NCI-H1092 (cell line): ENCODE measurements at regions not wholly inside any gene's neighbourhood (a gene's known extent, or its start where the extent isn't known, plus 50 kb on each side); places are given as distances from the start of the nearest gene placed in this dataset.
A peak's percentile ranks its signal among the peaks of the same experiment; 100 is the strongest.

Experiments
- DNase-seq: peaks from one replicate; lab custom pipeline; 2025; lab: John Stamatoyannopoulos, UW

DNA sequence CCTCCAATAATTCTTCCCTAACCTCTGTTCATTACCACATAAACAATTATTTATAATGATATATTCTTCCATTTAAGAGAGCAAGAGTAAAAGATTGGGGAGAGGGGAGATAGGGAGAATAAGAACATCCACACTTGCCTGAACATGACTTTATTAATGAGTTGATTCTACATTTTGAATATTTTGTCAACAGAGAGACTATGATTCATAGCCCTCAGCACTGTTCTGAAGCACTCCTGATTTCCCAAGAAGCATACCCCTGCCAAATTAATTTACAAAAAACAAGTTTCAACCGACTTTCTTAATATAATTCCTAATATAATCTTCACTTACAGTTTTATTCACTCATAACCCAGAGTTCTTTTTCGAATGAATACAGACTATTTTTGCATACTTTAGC, 828.8 kb downstream of the ROBO2 start:
- no peak for DNase-seq

DNA sequence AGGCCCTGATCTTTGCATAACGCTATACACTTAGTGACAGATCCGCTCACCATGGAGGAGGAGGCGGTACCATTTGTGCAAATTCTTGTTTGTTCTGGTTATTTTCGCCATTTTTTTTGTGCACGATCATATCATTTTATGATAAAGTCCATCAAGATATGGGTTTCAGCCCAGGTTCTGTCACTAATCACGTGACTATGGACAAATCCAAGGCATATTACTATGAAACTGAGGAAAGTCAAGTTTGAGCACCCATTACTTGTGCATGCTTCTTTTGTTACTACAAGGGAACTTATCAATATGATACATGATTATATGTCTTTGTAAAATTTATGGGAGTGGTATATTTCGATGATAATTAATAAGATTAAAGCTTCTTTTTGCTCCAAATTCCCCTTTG, 829.5 kb downstream of the ROBO2 start:
- DNase-seq: no peak

DNA sequence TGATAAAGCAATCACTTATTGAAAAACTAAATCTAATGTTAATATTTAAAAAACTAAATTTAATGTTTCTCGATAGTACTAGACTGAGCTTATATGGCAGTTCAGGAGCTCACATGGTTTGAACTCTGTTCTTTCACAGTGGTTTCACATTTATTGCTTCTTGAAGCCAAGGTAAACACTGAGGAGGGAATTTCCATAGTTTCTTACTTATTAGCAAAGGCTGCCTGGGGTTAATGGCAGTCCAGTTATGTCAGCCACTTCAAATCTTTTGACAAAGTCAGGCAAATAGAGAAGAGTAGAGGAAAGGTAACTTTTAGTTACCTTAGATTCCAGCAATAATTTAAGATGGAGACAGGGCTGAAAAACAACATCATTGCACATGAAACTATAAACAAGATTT, 831.5 kb downstream of the ROBO2 start:
- DNase-seq: no peak

DNA sequence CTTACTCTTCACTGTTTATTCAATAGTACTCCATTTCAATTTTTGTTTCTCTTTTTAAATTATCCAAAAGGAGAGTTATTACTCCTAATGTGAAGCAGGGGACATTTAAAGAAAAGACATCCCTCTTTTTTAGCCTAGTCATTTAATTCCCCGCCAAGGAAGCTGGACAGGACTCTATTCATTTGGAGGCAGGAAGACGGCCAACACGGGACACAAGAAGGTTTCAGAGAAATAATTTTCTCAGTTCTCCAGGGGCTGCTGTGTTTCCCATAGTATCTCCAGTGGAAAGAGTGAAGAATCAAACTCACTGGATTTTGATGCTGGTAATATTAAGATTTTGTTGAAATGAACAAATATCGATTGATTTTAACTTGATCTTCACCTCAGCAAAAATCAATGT, 833.7 kb downstream of the ROBO2 start:
- DNase-seq: no peak

DNA sequence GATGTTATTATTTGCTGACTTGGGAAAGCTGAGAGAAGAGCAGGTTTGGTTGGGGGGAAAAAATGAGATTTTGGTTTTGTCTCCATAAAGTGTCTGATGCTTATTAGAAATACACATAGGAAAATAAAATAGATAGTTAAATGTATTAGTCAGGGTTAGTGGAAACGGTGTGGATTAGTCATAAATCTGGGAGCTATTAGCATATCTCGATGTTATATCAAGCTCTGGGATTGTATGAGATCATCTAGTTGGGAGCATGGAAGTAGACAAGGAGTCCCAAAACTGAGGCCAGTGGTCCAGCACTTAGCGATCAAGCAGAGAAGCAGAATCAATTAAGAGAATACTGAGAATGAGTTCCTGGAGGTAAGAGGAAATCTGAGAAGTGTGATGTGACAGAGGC, 845.5 kb downstream of the ROBO2 start:
- no peak for DNase-seq

DNA sequence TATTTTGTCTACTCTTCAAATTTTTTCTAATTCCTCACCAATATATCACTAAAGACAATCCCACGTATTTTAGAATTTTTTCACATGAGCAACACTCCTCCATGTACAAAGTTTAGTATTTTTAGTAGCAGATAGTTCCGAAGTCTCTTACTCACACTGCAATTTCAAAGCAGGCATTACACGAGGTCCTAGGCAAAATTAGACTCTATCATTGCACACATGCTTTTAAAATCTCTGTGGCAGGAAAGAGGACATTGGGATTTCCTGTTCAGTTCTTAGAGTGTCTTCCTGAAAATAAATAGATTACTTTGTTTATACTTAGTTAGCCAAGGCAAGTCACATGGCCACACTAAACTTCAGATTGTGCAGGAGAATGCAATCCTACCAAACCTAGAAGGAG, 847.7 kb downstream of the ROBO2 start:
- no peak for DNase-seq

DNA sequence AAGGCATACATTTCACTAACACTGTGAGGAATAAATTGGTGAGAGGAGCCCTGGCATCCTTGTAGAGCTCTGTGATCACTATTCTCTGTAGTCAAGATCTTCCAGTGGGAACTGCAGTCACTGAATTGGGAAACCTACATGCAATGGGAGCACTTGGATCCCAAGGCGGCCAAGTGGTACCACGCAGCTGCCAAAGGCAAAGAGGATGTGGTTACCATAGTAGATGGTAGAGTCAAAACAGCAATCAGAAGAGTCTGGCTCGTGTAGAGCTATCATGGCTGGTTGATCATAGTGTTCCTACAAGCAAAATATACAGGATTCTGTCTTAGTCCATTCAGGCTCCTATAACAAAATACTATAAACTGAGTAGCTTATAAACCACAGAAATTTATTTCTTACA, 849.7 kb downstream of the ROBO2 start:
- no peak for DNase-seq

DNA sequence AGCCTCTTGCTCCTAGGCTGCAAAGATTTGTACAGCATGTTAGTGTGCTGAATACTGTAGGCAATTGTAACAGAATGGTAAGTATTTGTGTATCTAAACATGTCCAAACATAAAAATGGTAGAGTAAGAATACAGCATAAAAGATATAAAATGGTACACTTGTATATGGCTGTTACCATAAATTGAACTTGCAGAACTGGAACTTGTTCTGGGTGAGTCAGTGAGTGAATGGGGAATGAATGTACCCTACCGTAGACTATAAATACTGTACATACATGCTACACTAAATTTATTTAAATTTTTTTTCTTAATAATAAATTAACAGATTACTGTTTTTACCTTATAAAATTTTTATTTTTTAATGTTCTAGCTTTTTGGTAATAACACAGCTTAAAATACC, 858.7 kb downstream of the ROBO2 start:
- no peak for DNase-seq

DNA sequence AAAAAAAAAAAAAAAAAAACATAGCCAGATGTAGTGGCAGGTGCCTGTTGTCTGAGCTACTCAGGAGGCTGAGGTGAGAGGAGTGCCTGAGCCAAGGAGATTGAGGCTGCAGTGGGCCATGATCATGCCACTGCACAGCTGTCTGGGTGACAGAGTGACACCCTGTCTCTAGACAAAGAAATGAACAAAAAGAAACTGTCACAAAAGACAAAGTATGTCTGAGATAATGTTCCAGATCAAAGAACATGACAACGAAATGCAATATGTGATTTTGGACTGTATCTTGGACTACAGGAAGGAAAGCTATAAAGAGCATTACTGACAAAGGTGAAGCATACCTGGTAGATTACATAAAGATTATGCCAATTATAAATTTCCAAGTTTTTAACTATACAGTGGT, 862.8 kb downstream of the ROBO2 start:
- no peak for DNase-seq

DNA sequence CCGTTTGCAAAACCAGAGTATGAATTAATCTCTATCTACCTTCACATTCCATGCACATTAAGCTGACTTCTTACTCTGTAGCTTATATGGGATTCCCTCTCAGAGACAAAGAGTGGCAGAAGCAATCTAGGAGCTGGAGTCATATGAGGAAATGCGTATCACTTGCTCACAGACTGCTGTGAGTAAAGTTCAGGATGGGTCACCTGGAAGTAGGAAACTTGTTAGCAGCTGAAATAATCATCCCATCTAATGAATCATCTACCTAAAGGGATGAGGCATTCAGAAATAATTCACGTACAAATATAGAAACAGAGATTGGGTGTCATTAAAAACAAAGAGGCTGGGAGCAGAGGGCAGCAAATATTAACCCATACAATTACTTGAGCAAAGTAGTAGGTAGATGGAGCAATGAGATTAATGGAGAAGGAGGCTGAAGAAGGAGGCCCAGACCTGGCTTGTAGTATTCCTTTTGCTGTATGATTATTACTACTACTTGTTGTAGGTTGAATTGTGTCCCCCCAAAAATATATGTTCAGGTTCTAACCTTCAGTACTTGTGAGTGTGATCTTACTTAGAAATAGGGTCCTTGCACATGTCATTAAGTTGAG, 866.3 kb downstream of the ROBO2 start:
- no peak for DNase-seq

DNA sequence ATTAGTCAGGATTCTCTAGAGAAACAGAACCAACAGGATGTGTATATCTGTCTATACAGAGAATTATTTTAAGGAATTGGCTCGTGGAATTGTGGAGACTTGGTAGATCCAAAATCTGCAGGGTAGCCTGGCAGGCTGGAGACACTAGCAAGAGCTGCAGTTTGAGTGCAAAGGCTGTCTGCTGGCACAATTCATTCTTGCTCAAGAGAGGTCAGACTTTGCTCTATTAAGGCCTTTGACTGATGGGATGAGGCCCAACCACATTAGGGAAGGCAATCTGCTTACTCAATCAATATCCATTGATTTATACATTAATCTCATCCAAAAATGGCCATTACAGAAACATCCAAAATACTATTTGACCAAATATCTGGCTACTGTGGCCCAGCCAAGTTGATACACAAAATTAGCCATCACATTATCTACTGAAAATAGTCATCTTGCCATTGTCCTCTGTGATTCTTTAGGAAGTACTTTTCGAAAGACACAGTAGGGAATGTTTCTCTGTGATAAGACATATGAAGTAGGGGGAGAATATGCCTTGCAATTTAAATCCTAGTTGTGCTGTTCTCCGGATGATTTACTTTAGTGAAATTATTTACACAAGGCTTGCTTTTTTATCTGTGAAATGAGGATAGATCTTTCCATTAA, 873.8 kb downstream of the ROBO2 start:
- DNase-seq: no peak

DNA sequence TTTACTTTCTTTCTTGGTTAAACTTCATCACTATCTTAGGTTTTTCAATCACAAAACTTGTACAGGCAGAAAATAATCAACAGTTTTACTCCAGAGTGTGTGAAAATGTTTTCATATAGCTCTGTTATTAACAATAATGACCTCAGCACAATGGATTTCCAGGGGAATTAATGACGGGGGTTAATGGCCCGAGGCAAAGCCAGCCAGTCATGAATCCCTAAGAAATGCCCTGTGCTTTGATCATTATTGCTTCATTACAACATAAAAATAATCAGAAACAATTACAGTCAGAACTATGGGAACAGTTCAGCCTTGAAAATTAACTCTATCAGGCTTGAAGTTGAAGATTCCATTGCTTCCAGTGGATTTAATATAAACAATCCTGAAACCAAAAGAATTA, 875.4 kb downstream of the ROBO2 start:
- no peak for DNase-seq

DNA sequence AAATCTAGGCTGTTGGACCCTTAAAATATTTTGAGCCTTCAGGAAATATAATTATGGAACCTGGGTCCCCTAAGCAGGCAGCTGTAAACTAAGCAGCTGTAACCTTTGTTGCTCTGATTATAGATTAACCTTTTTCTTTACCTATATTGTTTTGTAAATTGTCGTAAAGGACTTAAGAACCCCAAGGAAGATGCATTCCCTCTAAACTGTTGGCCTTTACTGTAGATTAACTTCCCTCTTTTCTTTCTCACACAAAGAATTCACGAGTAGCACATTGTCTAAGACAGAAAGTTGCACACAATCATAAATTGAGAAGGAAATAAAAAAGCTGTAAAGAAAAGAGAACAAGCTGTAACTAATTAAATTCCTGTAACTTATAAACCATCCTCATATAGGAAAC, 877.3 kb downstream of the ROBO2 start:
- DNase-seq: no peak

DNA sequence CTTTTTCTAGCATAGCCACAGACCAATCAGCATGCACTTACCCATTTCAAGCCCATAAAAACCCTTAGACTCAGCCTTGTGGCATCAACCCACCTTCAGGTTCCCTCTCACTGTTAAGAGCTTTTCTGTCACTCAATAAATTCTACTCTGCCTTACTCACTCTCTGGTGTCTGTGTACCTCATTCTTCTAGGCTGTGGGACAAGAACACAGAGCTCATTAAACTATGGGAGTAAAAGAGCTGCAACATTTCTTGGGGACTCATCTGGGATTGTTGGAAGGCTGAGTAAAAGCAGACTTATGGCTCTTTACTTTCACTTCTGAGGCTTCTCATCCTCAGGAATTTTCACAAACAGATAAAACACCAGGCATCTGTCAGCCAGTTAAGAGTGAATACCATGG, 879.3 kb downstream of the ROBO2 start:
- DNase-seq: no peak

DNA sequence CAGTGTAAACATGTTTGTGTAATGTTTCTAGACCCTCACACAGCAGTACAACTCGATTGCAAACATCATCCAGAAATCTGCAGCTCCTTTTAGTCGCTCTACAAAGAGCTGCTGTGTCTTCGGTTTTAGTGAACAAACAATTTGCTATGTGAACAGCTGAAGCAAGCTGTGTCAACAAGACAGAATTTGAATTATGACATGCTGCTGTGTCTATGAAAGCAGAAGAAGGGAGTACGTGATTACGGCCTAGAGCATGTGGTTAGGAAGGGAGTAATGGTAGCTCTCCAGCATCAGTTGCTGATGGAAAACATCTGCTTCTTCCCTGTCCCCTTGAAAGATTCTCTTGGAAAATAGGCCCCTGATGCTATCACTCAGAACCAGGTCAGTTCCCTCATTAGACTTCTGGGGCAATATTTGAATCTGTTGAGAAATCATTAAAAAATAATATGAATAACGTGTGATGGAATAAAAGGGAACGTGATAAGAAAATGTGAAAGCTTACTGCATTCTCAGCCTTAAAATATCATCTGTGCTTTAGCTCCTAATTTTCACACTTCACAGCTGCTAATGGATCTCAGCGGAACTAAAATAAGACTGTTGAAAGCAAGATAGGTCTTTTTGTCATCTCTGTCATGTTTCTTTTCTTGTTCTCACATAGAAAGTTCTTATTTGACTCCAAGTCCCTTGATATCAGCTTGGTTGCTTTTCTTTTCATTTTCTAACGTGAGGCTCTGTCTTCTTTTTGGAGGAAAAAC, 891.5 kb downstream of the ROBO2 start:
- peak; percentile 73 for DNase-seq

DNA sequence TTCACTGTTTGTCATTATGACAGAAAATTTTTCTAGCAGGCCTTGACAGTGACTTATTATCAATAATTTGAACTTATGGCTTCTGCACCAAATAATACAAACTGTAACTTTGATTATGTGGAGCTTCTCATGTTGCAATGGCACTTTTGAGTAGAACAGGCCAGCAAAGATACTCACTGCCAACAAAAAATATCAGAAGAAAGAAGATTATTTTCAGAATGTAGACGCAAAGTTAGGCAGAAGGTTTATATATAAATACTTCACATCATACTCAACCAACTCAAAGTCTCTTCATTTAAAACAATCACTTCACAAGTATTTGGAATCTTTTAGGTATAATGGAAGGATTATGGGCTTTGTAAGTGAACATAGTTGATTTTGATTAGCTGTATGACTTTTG, 893.0 kb downstream of the ROBO2 start:
- DNase-seq: no peak

DNA sequence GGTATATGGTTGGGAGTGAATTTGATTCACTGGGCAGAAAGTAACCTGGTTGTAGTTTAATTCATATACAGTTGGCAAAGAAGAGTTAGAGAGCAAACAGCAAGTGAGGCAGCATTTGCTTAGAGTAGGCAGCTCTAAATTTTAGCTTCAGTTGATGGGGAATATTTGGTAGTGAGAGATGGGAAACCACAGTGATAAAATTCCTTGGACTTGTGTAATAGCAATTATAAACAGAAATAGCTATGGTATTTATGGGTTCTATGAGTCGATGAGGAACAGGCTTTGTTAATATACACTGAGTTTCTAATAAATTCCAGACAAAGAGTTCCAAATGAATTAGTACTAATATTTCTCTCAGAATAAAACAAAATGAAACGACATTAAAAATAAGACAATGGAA, 894.0 kb downstream of the ROBO2 start:
- DNase-seq: no peak

DNA sequence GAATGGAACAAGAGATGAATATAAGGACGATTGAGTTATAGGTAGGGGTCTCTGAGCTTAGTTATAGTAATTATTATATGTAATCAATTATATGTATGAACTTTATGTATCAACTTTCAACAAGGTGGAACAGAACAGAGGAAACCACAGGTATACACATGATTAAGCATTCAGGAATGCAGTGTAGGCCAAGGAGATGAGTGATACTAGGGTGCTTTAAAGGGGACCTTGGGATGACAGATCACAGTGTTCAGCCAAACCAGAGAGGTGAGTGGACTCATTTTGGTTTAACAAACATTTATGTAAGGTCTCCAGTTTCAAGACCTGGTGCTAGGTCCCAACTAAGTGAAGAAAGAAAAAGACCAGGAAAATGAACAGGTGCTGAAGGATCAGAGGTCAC, 895.5 kb downstream of the ROBO2 start:
- DNase-seq: no peak

DNA sequence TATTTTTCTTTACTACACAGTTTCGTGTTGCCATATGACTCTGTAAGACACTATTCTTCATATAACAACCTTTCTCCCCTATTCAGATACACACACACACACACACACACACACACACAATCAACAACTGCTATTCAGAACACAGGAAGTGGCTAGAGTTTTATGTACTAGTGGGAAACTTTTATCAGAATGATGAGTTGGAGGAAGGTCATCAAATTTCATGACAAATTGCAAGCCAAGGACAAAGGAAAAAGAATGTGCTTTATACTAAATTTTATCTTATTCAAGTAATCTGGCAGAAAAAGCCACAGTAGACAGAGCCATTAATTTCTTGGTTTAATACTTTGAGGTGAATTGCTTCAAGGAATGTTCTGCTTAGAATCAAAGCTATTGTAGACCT, 899.8 kb downstream of the ROBO2 start:
- no peak for DNase-seq

DNA sequence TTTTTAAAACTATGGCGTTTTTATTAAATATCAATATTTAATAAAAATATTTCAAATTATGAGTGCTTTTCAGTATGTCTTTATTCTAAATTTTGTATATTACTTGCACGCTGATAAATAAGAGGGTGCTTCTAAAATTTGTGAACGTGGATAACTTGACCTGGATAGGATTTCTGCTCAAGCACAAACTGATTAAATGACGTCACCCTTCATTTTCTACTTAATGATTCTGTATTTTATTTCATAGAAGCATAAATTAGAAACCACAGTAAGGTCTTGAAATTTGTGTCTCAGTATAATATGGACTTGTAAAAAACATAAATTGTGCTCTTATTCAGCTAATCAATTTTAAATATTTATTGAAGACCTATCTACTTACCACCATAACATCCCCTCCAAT, 903.7 kb downstream of the ROBO2 start:
- DNase-seq: no peak

DNA sequence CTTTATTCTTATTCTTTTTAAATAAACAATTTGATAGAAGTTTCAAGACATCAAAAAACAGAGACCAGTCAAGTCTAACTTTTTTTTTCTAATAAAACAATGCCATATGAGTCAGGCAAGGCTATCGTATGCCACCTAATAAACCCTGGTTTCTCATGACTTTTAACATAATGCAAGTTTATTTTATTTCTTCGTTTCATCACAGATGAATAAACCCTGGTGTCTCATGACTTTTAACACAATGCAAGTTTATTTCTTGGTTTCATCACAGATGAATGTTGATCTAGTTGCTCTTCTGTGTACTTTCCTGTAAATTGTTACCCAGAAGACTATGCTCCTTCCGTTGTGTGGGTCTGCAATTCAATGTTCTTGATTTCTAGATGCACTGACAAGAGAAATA, 905.4 kb downstream of the ROBO2 start:
- no peak for DNase-seq

DNA sequence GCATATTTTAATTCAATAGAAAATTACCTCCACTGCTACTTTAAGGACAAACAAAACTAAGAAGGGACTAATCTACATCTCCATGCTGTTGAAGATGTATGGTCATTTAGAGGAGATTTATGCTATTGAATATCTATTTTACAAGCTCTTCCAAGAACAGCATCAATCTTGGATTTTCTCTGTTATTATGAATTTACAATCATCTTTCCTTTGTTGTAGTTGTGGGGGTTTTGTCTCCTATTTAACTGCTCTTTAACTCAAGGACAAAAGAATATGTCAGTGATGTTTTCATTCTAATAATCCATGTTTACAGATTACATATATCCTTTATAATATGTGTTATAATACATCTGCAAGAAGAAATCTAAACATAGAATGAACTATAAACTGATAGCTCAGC, 907.8 kb downstream of the ROBO2 start:
- no peak for DNase-seq

DNA sequence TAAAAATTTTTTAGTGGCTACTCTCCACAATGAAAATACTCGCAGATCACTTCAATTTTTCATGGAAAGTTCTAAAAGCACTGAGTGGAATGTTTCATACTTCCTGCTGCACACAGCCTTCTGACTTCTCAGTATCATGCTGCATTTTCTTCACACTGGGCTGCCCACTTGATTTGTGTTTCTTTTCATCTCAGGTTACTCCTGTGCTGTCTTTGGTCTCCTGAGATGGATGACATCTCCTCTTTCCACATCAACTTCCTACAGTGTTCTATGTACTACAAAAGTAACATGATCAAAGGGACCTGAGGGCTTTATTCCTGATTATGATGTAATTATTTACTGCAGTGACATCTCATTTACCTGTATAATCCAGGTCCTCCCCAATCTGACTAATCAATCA, 927.7 kb downstream of the ROBO2 start:
- no peak for DNase-seq

DNA sequence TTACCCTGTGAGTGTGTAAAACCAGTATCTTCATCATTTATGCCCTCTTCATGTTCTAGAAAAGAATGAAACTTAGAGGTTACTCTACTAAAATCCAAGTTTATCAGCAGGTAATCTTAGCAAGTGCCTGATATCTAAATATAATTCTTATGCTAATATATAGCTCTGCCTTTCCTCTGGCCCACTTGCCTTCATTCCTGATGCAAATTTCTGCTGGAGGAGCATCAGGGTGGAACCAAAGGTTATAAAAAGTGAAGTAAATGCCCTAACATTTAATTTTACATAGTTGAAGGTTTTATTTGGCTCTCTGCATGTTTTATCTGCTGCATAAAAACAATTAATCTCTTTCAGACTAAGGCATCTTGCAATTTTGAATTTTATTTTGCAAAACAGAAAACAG, 936.2 kb downstream of the ROBO2 start:
- DNase-seq: no peak
